ENCODE measurements at regions not wholly inside any gene's neighbourhood (a gene's known extent, or its start where the extent isn't known, plus 50 kb on each side); places are given as distances from the start of the nearest gene placed in this dataset.

DNA sequence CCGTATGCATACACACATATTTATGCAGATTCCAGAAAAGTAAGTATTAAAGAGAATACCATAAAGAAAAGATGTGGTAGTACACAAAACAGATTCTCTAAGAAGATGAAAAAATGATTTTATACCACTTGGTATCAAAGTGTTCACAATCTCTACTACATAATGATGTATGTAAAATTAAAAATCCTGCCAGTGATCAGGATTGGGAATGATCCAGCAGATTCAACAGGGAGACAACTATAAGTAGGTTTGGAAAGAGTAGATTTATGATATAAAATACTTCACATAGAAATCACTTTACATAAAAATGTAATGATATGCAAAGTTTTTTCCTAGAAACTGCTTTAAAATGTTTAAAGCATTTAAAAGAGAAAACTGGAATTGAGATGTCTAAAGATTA, 447.0 kb downstream of the CNTNAP4 start:
- no peak for DNase-seq

DNA sequence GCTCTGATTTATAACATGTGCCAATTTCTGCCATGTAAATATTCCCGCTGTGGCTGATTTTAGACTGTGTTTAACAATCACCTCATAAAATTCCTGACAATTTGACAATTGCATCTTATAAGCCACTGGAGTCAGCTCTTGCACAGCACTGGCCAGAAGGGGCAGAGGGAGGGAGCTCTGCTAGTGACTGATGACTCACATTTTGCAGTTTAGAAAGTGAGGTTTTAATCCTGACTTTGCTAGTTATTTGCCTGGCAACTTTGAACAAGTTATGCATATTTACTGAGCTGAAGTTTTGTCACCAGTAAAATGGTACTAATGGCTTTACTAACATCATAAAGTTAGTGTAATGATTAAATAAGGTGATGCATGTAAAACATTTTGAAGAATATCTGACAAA, 452.3 kb downstream of the CNTNAP4 start:
- DNase-seq = no peak

DNA sequence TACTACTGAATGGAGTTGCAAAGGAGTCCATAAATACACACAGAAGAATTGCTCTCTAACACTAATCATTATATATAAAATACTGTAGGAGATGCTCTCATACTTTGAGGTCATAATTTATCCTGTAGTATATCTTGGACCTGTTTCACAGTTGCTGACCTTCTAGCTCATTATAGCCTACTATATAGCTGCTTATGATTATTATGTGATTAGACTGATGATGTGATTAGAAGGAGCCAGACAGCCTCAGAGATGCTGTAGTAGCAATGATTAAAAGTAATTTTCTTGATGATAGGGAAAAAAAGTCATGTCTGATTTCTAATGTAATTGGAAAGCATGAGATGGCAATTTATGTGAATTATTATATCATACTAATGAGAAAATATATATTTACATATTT, 455.7 kb downstream of the CNTNAP4 start:
- no peak for DNase-seq

DNA sequence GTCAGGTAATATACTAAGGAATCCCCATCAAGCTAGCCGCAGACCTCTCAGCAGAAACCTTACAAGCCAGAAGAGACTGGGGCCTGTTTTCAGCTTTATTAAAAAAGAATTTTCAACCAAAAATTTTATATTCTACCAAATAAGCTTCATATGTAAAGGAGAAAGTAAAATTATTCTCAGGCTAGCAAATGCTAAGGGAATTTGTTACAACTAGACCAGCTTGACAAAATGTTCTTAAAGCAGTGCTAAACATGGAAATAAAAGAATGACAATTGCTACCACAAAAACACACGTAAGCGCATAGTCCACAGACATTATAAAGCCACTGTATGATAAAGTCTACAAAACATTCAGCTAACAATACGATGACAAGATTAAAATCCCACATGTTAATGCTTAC, 449.4 kb upstream of the MON1B start:
- no peak for DNase-seq

DNA sequence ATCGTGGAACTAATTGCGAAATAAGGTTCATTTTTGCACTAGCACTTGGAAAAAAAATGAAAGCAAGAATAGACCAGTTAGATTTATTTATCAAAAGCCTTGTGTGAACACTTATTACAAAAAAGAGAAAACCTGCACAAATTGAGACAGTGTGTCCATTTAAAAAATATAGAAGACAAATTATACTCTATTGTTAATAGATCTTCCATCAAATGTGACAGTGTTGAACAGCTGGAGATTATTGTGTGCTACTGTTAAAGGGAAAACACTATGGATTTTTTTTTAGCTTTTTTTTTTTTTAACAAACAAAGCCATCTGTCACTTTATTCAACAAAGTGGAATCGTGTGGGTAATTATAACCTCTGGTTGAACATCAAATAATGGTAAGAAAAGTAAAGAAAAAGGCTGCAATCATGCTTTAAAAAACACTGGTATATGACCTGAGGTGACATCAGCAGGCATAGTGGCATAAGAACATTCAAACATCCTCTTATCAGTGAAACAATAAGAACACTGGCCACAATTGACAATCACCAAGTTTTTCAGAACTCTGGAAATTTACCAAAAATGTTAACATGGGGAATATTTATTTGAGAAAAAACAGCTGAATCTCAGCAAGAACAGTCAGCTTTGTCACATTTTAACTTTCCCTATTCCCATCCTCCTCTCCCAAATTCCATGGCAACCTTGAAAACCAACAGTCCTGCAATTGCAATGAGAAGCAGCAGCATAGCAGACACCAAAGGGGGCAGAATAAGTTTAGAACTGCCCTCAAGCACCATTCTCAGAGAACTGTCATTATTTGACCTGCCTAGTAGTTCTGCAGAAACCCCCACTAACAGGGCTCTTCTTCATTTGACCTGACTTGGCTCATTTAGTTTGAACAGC, 442.3 kb upstream of the MON1B start:
- no peak for DNase-seq

DNA sequence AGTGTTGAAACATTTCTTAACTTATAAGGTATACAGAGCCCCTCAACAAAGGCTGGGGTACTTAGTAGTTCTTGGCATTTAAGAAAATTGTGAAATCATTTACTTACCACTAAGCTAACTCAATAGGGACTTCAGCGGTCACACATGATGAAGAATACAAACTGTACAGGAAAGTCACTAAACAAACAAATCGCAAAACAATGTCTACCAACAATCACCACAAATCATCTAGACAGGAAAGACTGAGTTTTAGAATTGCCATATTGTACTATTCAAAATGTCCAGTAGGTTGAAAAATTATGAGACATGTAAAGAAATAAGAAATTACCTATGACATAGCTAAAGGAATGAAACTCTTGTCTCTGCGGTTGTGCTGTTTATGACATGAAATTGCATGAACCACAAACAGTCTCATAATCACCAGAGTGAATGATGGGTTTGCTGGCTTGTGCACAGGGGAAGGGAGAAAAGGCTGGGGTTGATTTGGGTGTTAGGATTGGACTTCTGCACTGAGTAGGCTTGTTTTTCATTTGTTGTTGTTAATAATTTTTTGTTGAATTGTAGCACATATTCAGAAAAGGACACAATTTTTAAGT, 441.1 kb upstream of the MON1B start:
- DNase-seq = no peak

DNA sequence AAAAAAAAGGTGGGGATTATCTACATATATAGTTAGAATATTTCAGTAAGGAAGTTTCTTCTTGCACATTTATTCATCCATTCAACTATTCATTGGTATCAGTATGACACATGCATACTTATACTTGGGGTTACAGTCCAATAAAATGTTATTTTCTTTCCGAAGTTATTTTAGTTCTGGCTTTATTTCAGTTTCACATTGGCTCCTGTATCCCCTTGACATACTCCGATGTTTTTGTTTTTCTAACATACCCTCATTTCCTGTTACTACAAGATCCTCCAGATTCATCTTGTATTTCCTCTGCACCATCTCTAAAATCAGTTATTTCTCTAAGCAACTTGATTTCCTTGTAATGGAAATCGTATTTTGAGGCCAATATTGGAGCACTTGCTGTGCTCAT, 435.5 kb upstream of the MON1B start:
- no peak for DNase-seq

DNA sequence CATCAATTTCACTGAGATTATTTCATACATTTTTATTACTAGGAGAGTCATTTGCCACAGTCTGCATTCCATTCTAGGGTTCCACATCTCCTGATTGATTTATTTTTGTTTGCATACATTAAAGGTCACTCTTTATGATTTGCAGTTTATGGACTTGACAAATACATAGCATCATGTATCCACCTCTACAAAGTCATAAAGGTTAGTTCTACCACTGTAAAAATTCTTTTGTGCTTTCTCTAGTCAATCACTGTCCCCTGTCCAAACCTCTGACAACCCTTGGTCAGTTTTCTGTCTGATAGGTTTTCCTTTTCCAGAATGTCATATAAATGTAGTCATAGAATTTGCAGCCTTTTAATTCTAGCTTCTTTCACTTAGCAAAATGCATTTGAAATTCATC, 434.6 kb upstream of the MON1B start:
- DNase-seq = no peak

DNA sequence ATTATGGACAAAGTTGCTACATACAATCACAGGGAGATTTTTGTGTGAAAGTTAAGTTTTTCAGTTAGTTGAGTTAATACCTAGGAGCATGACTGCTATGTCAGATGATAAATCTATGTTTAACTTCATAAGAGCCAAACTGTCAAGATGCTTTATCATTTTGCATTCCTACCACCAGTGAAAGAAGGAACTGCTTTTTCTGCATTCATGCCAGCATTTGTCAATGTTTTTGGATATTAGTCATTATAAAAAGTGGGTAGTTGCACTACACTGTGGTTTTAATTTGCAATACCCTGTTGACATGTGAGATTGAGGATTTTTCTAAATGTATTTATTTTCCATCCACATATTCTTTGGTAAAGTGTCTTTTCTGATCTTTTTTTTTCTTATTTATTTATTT, 434.0 kb upstream of the MON1B start:
- DNase-seq = no peak

DNA sequence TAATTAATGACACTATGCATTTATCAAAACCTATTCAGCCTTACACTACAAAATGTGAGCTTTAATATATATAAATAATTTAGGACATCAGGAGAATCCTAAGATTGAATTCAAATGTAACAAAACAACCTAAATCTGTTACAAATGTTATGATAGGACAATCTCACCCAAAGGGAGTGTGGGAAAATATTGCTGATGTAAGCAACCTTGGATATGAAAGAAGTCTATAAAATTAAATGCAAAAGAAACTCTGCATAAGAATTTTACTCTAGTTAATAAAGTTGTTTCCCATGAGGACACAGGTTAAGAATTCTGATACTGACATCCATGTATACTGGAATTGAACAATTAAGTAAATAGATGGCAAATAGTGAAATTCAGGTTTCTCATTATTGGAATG, 424.5 kb upstream of the MON1B start:
- DNase-seq = no peak

DNA sequence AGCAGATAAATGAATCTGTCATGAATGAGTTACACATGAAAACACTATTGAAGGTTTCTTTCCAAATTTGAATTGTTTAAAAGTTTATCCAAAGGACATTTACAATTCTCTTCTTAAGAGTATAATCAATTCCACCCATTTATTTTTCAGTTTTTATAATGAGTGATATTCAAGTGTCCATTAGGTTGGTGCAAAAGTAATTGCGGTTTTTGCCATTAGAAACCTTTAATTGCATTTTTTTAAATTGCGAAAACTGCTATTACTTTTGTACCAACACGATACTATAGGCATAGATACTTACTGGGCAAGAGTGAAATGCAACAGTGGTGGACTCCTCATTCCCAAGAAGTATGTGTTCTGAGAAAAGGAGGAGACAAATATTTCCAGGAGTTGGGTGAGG, 422.7 kb upstream of the MON1B start:
- no peak for DNase-seq

DNA sequence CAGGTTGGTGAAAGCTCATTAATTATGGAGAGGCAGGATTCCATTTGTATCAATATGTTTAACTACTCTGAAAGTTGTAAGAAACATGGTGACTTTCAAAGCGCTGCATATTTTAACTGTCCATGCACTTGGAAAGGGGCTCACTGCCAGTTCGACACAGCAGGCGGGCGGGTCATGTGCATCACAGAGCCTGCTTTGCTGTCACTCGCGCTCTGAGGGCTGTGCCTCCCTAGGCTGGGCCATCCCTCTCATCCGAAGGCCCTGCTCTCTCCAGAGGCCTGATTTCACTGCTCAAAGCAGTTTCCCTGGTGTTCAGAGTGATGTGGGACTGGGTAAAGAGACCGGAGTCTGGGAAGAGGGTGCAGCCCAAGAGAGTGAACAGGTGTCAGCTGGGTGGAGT, 422.0 kb upstream of the MON1B start:
- no peak for DNase-seq

DNA sequence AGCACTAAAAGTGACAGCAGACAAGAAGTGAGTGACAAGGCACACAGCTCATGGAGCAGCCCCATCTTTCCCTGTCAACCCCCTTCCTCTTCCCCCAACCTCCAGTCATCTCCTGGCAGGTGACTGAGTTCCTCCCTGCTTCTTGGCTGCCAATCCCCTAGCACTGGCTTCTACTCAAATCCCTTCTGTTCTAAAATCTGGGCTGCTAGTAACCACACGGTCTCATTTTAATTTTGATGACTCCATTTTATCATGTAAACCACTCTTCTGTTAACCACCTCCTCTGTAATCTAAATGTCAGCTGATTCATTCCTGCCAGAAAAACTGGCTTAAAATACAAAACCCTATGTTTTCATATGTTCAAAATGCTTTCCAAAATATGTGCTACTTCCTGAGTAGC, 419.8 kb upstream of the MON1B start:
- no peak for DNase-seq

DNA sequence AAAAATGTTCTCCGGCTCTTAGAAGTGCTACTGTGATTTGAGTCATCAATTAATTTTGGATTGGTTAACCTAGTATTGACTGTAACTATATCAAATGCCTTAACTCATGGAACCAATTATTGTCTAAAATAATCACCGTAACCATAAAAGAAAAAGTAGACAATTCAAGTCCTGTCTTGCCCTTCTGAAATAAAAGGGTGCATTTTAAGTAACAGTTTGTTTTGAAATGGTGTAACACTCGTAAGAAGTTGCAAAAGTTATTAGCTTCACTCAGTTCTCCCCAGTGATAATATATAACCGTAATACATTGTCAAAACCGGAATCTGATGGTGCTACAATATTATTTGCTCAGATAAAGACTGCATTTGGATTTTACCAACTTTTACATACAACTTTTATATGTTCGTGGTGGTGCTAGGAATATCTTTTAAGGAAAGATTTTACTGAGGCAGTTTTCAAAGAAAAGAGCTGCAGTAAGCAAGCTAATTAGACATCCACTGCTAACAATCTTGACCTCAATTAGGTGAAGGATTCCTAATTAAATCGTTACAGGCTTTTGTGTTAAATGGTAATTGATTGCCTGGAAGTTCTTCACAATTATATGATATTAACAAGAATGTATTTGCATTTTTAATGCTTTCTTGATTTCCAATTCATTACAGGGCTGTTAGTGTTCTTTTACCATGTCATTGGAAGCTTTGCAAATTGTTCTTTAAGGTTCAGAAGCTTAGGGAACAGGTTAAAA, 413.1 kb upstream of the MON1B start:
- DNase-seq = no peak

DNA sequence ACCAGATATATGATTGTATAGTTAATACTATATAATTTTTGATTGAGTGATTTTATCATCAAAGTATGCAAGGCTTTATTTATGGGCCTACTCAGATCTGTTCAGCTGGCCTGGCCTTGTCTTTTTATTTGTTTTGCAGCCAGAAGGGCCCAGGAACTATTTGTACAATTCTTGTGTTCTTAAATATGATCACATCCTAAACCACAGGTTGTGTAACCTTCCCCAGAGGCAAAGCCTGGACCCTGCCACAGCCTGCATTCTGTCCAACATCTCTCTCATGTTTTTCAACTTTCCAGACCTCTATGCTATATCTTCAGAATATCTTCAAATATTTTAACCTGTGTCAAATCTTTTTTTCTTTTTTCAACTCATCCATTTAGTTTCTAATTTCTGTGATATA, 410.4 kb upstream of the MON1B start:
- DNase-seq = no peak

DNA sequence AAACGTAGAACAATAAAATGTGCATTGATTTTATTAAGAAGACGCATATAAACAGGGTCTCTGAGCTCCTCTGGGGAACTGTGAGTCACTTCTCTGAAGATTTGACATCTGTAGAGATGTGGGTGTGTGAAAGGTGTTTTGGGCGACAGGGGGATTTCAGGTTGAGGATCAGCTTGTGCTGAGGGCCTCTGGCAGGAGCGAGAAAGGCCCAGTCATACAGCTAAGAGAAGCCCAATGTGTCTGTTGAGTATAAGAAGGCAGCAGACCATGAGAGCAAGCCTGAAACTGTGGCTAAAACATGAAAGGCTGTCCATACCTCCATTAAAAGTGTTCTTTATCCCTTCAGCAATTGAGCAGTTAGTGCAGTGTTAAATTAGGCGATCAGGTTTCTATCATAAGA, 406.5 kb upstream of the MON1B start:
- no peak for DNase-seq

DNA sequence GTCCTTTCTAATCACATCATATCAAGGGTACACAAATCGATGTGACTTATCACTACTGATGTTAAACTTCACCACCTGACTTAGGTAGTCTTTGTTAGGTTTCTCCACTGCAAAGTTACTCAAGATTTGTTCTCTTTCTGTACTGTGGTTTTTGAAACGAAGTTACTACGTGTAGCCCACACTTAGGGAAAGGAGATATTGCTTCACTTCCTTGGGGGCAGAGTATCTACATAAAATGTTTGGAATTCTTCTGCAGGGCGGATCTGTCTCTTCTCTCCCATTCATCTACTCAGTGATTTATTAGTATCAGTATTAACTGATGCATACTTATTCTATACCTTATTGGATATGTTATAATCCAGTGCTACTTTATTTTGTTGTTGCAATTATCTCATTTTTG, 403.6 kb upstream of the MON1B start:
- DNase-seq = no peak

DNA sequence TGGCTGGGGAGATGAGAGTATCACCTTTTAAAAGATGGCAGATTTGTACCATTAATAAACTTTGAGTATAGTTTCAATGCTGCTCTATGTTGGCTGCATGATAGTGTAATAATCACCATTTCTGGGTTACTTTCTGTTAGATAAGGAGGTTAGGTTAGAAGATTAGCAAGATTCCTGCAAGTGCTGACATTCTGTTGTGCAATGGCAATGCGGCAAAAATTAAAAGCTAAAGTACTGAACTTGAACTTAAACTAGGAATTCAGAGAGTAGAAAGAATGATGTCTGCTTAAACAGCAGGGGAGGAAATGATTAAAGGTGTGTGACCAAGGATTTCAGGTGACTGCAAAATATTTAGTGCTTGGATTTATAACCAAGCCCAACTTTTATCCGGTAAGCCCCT, 399.8 kb upstream of the MON1B start:
- no peak for DNase-seq

DNA sequence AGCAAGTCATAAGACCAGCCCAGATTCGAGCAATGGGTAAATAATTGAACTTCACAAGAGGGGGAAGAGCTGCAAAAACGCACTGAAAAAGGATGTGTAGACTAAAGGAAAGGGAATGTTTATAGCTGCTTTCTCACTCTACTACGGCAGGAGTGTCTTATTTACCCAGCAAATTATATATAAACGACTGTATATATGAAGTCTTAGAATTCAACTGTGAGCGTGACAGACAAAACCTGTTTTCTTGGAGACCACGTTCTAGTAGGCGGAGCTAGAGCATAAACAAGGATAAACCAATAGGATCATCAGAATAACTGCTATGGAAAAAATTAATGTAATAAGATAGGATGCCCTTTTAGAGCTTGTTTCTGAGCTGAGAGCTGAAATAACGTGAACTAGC, 394.6 kb upstream of the MON1B start:
- no peak for DNase-seq

DNA sequence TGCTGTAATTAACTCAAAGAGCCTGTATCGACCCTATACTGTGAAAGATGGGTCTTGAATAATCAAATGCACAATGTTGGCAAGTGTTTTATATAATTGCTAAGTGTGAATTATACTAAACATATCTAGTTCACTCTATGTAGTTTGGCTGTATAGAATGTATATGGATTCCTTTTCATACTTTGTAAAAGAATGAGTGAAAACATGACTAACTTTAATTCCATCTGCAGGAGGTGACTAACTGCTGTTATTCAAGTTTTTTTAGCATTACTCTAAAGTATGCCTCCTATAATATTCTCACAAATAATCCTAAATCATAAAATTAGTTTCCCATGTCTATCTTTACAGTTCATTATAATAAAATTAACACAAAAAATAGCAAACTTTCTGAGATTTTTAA, 394.0 kb upstream of the MON1B start:
- DNase-seq = no peak

DNA sequence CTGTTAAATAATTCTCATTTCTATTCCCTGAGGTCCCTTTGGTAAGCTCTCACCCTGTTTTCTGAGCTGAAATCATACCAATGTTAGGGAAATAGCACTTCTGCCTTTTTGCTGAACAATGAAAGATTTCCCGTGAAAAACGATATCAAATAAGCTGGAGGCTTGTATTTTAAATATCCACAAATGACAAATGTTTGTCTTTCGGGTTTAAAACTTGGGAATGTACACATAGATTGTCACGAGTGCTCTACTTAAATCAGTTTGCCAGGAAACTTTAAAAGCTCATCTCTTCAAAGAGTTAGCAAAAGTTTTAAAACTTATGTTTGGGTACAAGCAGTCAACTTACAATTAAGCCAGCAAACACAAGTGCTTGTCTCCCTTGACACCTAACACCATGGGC, 393.5 kb upstream of the MON1B start:
- no peak for DNase-seq

DNA sequence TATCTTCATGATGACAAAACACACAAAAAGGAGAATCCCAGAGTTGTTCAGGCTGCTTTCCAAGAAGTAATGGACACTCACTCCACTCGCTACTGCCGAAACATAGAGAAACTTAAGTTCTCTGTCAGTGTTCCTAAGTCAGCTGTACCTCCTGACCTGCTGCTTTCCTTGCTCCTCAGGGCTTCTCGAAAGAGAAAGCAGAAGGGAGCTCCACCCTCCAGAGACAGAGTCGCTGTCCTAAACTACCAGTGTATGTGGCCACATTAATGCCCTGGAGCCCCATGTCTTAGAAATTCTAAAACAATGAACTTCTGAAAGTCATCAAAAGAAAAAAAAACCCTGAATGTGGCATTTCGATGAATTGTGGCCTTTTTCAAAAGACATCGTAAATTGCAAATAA, 390.8 kb upstream of the MON1B start:
- no peak for DNase-seq

DNA sequence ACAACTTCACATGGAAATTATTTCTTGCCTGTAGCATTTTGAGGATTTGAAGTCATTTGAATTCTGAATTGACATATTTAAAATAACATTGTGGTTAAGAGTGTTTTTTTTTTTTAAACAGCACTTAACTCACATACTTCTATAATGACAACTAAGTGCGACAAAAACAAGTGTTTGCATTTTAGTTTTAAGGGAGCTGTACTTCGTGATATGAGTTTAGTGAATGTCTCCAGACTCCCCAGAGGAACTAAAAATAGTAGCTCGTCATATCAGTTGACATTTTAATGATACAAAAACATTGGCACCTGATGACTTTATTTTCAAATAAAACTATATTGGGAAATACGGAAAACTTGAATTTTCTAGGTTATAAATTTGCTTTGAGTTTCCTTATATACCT, 389.6 kb upstream of the MON1B start:
- DNase-seq = no peak

DNA sequence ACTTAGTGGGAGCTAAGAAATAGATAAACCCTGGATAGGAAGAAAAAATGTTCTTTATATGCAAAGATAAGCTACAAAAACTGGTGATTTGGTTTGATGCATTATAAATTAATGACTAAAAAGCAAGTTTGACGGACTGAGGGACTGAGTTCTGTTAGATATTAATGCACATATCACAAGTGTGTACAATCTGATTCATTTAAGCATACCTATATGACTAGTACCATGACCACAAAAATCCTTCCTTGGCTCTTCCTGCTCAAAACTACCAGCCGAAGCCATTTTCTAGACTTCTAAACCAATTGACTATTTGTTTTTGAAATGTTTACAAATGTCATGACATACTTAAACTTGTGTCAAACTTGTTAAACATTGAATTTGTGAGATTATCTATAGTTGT, 374.5 kb upstream of the MON1B start:
- no peak for DNase-seq
